NCI-H524 (cell line): ENCODE measurements at regions not wholly inside any gene's neighbourhood (a gene's known extent, or its start where the extent isn't known, plus 50 kb on each side); places are given as distances from the start of the nearest gene placed in this dataset.

Source experiments
- DNase-seq, 2 experiments: peaks; one replicate each; lab custom pipeline; 2025; lab: John Stamatoyannopoulos, UW

GRCh38 chr7:22676385-22676784 lies 50.6 kb upstream of the IL6 start:
- DNase-seq = no peak

GRCh38 chr7:22675917-22676343 lies 51.1 kb upstream of the IL6 start:
- no peak for DNase-seq

GRCh38 chr7:22675421-22675820 lies 51.6 kb upstream of the IL6 start:
- DNase-seq = no peak

DNA sequence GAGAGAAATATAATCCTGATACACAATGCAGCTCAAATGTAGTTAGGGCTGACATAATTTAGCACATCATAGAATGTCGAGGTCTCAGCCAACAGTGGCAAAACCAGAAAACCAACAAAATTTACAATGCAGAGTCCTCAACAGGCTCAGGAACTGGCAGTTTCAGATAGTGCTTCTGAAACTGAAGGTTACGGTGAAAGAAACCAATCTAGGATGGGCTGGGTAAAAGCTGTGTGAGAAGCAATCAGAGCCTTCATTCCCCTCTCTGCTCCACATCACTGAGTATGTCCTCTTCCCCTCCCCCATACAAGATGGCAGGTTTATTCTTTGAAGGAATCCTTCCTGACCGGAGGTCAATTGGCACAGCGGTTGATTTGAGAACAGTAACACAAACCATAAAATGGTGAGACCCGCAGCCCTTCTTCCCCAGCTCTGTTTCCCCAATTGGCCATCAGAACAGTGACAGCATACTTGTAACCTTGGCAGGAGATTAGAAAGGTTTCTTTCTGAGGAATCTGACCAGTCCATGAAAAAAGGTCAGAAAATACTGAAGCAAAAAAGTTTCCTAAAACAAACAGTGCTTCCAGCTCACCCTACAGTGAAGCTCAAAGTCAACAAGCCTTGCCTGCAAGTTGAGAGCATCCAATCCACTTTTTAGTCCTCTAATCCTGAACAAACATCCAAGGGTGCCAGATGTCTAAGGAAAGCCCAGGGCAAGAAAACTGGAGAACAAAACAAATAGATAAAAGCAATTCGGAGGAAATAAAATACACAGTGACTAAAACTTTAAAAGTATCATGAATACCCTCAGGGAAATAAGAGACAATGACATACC lies 53.9 kb upstream of the IL6 start:
- no peak for DNase-seq

DNA sequence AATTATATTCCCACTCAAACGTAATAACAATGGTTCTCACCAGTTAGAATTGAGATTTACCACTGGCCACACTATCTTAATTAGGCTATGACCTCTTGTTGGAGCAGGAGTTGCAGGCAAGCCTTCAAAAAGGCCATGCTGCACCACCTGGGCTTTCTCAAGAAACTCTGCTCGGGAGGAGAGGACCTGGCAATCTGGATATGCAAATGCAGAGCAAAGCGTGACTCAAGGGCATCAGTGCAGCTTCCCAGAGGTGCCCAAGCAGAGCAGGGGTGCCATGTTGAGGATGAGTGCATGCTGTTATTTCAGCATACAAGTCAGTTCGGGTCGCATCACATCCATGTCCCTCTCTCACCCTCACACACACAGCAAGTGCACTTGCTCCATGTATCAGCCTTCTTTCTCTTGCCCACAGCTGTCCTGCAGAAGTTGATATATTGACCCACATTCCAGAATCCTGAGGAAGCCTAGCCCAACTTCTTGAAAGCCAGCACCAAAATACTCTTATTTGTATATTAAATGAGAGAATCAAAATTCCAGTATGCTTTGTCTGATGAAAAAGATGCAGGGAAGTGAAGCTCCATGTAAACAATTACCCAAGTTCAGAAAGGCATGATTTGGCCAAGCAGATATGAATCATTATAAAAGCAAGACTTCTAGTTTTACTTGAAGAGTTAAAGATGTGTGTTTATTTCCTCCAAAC lies 55.7 kb upstream of the IL6 start:
- DNase-seq = no peak

- no peak for DNase-seq
Measured at GRCh38 chr7:22670422-22670815, 56.6 kb upstream of the IL6 start.

DNA sequence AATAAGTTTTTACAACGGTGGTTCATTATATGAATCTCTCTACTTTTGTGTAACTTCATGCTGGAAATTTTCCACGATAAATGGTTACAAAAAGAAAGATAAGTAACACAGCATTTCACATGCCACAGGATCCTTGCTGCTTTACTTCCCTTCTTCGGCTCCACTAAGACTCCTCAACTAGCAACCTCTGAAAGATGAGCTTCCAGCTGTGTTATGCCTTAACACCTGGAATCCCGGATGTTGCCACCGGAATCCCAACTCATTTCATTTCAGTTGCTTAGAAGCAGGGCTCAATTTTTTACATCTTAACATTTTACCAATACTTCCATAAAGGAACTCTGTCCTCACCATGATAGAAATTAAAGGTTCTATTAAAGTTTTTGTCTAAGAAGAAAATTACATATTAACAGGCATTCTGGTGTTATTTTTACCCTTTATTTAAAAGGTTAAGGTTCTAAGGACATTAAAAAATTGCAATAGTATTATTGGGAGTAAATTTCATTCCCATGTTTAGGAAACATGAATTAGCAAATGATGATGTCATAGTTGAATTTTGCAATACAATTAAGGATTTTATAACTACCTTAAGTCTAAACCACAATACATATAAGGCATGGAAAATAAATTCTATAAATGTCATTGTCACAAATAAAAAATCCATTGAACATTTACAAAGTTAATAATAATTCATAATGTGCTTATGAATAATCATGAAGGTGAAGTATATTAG lies 57.1 kb upstream of the IL6 start:
- DNase-seq = no peak

GRCh38 chr7:22668971-22669401 lies 58.0 kb upstream of the IL6 start:
- no peak for DNase-seq

- no peak for DNase-seq
Measured at GRCh38 chr7:22667562-22668239, 59.3 kb upstream of the IL6 start.

GRCh38 chr7:22667187-22667561 lies 59.8 kb upstream of the IL6 start:
- DNase-seq = no peak

DNA sequence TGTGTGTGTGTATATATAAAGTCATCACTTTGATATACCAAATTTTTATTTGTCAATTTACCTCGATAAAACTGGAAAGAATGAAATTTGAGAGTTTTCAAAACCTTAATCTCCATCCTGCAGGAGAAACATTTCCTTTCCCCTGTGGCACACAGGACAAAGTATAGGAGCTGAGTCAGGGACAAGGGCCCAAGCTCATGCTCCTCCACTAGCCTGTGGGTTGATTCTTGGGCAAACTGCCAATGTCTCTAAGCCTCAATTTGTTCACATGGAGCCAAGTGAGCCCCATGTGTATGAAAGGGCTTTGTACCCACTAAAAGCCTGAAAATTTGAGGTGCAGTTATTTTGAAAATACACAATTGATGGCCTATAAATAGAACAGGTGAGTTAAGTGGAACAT lies 60.3 kb upstream of the IL6 start:
- peak in 1 of 2 experiments; percentile 4 for DNase-seq

DNA sequence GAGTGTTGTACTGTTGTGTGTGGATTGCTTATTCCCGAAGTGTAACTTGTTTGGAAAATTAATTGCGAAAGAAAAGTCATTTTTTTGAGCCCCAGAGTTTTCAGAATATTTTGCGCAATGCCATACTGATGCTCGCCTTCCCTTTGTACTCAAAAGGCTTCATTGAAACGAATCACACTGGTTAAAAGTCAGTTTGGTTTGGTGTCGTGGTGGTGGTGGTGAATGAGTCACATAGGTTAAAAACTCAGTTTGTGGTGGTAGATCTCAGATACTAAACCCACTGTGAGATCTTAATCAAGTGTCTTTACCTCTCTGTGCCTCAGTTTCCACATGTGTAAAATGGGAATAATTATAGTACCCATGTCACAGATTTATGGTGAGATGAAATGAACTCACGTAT lies 61.1 kb upstream of the IL6 start:
- no peak for DNase-seq

- no peak for DNase-seq
Measured at GRCh38 chr7:22664988-22665798, 61.8 kb upstream of the IL6 start.

DNA sequence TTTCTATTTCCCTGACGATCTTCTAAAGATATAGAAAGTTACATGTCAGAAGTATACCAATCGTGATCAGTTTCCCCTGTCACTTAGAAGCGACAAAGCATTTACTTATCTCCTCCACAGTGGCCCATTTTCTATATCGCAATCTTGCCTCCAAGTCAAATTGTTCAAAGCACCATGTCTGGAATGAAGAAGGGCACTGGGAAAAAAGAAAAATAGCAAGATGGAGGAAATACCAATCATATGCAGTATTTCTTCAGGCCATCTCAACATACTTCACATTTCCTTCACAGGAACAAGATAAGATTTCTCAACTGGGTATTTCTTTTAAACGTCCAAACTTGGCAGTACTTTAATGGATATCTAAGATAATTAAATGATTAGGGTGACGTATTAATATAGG lies 63.3 kb upstream of the IL6 start:
- DNase-seq = no peak

GRCh38 chr7:22663357-22663718 lies 63.7 kb upstream of the IL6 start:
- no peak for DNase-seq

- no peak for DNase-seq
Measured at GRCh38 chr7:22662556-22663356, 64.2 kb upstream of the IL6 start.

GRCh38 chr7:22662036-22662435 lies 65.0 kb upstream of the IL6 start:
- DNase-seq = no peak

GRCh38 chr7:22660732-22661131 lies 66.3 kb upstream of the IL6 start:
- DNase-seq = peak in 1 of 2 experiments; percentile 11

DNA sequence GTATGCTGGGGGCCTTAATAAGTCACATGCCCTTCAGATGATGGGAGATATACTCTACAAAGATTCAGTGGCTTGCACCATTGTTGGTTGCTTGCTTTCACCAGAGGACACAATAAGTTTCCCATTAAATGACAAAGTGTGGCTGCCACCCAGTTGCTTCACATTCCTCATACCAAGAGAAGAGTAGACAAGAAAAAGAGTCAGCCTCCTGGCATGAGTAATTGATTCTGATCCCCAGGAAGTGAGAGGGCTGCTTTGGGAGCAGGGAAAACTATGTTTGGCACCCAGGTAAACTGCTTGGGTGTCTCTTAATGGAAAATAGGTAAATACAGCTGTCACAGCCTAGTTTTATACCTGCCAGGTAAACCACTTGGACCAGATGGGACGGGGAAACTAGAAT lies 66.7 kb upstream of the IL6 start:
- DNase-seq = no peak

GRCh38 chr7:22659741-22660140 lies 67.3 kb upstream of the IL6 start:
- no peak for DNase-seq

GRCh38 chr7:22658031-22658430 lies 69.0 kb upstream of the IL6 start:
- no peak for DNase-seq
